ENCODE measurements at regions not wholly inside any gene's neighbourhood (a gene's known extent, or its start where the extent isn't known, plus 50 kb on each side); places are given as distances from the start of the nearest gene placed in this dataset.
"Not testable (repeated sequence)": the region's sequence is repeated elsewhere in the genome, so short reads cannot be mapped to it uniquely, and the experiment has no call there.

DNA sequence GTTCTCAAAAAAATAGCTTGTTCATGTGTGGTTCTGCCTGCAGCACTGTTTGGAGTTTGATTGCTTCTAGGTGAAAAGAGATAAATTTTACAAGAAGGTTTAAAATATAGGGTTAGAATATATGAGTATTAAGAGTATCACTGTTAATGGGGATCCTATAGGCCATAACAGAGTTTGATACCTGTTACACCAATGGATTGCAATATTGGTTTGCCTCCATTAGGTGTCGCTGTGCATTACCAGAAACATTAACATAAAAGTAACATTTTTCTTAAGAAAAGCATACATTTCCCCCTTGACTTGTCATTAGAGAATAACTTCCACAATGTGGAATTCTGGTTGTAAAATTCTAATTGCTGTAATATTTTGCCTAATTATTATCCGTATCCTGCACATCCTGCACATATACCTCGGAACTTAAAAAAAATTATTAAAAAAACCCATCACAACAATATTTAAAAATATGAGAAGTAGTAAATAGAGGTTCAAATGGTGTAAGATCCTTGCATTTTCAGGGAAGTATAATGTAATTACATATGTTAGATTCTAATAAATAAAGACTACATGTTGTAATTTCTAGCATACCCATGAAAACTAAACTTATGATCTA lies 63.0 kb downstream of the CYP4A11 start:
- in situ Hi-C loops (cut with MboI; ENCODE audit: low pct_ligation_motif_present in 1 of 4, low pct_unique_long_range_greater_than_20kb in 1 of 4, low sequenced_read_pairs in 3 of 4); H3K9me3 ChIP-seq; H3K27me3 ChIP-seq; H3K36me3 ChIP-seq; H3K4me1 ChIP-seq; intact Hi-C loops (cut with DNase I; ENCODE audit: low total_unique reads); H3K4me3 ChIP-seq; H3K27ac ChIP-seq: not testable (repeated sequence)
- TF ChIP-seq, protein P1, sequence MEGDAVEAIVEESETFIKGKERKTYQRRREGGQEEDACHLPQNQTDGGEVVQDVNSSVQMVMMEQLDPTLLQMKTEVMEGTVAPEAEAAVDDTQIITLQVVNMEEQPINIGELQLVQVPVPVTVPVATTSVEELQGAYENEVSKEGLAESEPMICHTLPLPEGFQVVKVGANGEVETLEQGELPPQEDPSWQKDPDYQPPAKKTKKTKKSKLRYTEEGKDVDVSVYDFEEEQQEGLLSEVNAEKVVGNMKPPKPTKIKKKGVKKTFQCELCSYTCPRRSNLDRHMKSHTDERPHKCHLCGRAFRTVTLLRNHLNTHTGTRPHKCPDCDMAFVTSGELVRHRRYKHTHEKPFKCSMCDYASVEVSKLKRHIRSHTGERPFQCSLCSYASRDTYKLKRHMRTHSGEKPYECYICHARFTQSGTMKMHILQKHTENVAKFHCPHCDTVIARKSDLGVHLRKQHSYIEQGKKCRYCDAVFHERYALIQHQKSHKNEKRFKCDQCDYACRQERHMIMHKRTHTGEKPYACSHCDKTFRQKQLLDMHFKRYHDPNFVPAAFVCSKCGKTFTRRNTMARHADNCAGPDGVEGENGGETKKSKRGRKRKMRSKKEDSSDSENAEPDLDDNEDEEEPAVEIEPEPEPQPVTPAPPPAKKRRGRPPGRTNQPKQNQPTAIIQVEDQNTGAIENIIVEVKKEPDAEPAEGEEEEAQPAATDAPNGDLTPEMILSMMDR (IDR thresholded peaks at IDR 0.05): peak; percentile 32 to 51 (median 47)
- peak; percentile 8 for DNase-seq
- 24 to 33% methylated on average over 3 of the region's 3 CpGs for WGBS, 2 donors (ENCODE audit: low coverage in 1 of 2)

DNA sequence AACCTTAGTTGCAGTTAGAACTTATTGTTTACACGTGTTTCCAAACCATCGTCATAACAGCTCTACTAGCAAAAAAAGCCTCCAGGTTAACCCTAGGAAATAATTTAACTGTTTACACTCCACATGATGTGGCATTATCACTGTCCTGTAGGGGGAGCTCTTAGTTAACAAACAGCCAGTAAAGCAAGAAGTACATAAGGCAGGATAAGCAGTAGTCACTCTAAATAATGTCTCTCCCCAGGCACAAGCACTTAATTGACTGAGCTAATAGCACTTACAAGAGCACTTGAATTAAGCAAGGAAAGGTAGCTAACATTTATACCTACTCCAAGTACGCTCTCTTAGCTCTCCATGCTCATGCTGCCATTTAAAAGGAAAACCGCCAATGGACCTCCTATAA lies 65.2 kb downstream of the CYP4A11 start:
- DNase-seq; H3K4me3 ChIP-seq; H3K27ac ChIP-seq; H3K36me3 ChIP-seq; in situ Hi-C loops (cut with MboI; ENCODE audit: low pct_ligation_motif_present in 1 of 4, low pct_unique_long_range_greater_than_20kb in 1 of 4, low sequenced_read_pairs in 3 of 4); H3K27me3 ChIP-seq; intact Hi-C loops (cut with DNase I; ENCODE audit: low total_unique reads); H3K9me3 ChIP-seq; H3K4me1 ChIP-seq: not testable (repeated sequence)
- 46 to 50% methylated on average over 4 of the region's 4 CpGs for WGBS, 2 donors (ENCODE audit: low coverage in 1 of 2)
- TF ChIP-seq, protein P1 (IDR thresholded peaks at IDR 0.05): peak in 4 of 5 experiments; percentile 15 to 34 (median 28)
